Liver (tissue), 8 donors: ENCODE measurements at regions not wholly inside any gene's neighbourhood (a gene's known extent, or its start where the extent isn't known, plus 50 kb on each side); places are given as distances from the start of the nearest gene placed in this dataset.

Source experiments
- DNase-seq: peaks from one replicate; pipeline ENCODE4 v3.0.0-alpha.2; 2017; ENCODE audit warnings: low spot score
- H3K27ac ChIP-seq, 2 donors: one replicate each; pipeline ENCODE4 v1.7.0; 2013; ENCODE audit warnings: inconsistent platforms in 2 of 2, low read length in 2 of 2, control low read depth in 1 of 2, low read depth in 1 of 2, mild to moderate bottlenecking in 1 of 2
- H3K27me3 ChIP-seq, 4 donors: one replicate each; pipeline versions ENCODE4 v1.6.1 to v1.7.0; 2013; ENCODE audit warnings: low read length in 3 of 4, inconsistent platforms in 1 of 4, mild to moderate bottlenecking in 1 of 4, moderate library complexity in 1 of 4; ENCODE audit not compliant: control insufficient read depth in 4 of 4, insufficient read depth in 4 of 4
- H3K36me3 ChIP-seq, 4 donors: one replicate each; pipeline versions ENCODE4 v1.6.1 to v1.7.0; 2013; ENCODE audit warnings: low read length in 3 of 4, mild to moderate bottlenecking in 3 of 4, low read depth in 1 of 4, moderate library complexity in 1 of 4; ENCODE audit not compliant: control insufficient read depth in 4 of 4, insufficient read depth in 3 of 4
- H3K4me1 ChIP-seq, 4 donors: one replicate each; pipeline versions ENCODE4 v1.6.1 to v1.7.0; 2013; ENCODE audit warnings: low read length in 3 of 4, mild to moderate bottlenecking in 3 of 4, moderate library complexity in 1 of 4; ENCODE audit not compliant: control insufficient read depth in 4 of 4, insufficient read depth in 4 of 4
- H3K4me3 ChIP-seq, 3 donors: one replicate each; pipeline versions ENCODE4 v1.6.1 to v1.7.0; 2013; ENCODE audit warnings: low read length in 3 of 3, control low read depth in 1 of 3, low read depth in 1 of 3, mild to moderate bottlenecking in 1 of 3
- H3K9ac ChIP-seq, 2 donors: one replicate each; pipeline ENCODE4 v1.7.0; 2013; ENCODE audit warnings: low read length in 2 of 2, mild to moderate bottlenecking in 2 of 2, moderate library complexity in 2 of 2, control low read depth in 1 of 2, low read depth in 1 of 2
- H3K9me3 ChIP-seq, 4 donors: one replicate each; pipeline versions ENCODE4 v1.6.1 to v1.7.0; 2013; ENCODE audit warnings: low read length in 3 of 4; ENCODE audit not compliant: control insufficient read depth in 4 of 4
- ATF3 ChIP-seq: IDR thresholded peaks from 2 replicates; pipeline ENCODE4 v1.6.1; 2016; ENCODE audit warnings: antibody characterized with exemption
- CTCF ChIP-seq: fragments of 150-350 bp; IDR thresholded peaks from 2 replicates; pipeline ENCODE4 v1.5.1; 2017; ENCODE audit warnings: improper control_type of control experiment, low read depth, low read length; ENCODE audit not compliant: missing input control
- EGR1 ChIP-seq, 2 donors: IDR thresholded peaks; 2 replicates each; pipeline ENCODE4 v1.6.1; 2016 to 2018; ENCODE audit warnings: antibody characterized with exemption in 2 of 2, low read depth in 2 of 2
- FOXA2 ChIP-seq: IDR thresholded peaks from 2 replicates; pipeline ENCODE4 v1.6.1; 2016; ENCODE audit warnings: antibody characterized with exemption
- GABPA ChIP-seq, 2 donors: IDR thresholded peaks in 1 of 2; conservative IDR thresholded peaks in 1 of 2; 2 replicates each; pipeline ENCODE4 v1.6.1; 2016; ENCODE audit warnings: antibody characterized with exemption in 2 of 2, mild to moderate bottlenecking in 1 of 2, moderate library complexity in 1 of 2
- HNF4A ChIP-seq, 2 donors: conservative IDR thresholded peaks; 2 replicates each; pipeline ENCODE4 v1.6.1; 2016; ENCODE audit warnings: antibody characterized with exemption in 2 of 2, mild to moderate bottlenecking in 2 of 2
- HNF4G ChIP-seq: IDR thresholded peaks from 2 replicates; pipeline ENCODE4 v1.6.1; 2016; ENCODE audit warnings: antibody characterized with exemption
- JUND ChIP-seq, 2 donors: IDR thresholded peaks; 2 replicates each; pipeline ENCODE4 v1.6.1; 2016; ENCODE audit warnings: antibody characterized with exemption in 2 of 2
- NR2F2 ChIP-seq: IDR thresholded peaks from 2 replicates; pipeline ENCODE4 v1.6.1; 2016; ENCODE audit warnings: antibody characterized with exemption
- RAD21 ChIP-seq, 2 donors: IDR thresholded peaks; 2 replicates each; pipeline ENCODE4 v1.6.1; 2016; ENCODE audit warnings: antibody characterized with exemption in 2 of 2, mild to moderate bottlenecking in 2 of 2
- REST ChIP-seq: IDR thresholded peaks from 2 replicates; pipeline ENCODE4 v1.6.1; 2016; ENCODE audit warnings: antibody characterized with exemption, mild to moderate bottlenecking
- RXRA ChIP-seq, 2 donors: IDR thresholded peaks; 2 replicates each; pipeline ENCODE4 v1.6.1; 2017 to 2018; ENCODE audit warnings: antibody characterized with exemption in 2 of 2, mild to moderate bottlenecking in 1 of 2
- TAF1 ChIP-seq: conservative IDR thresholded peaks from 2 replicates; pipeline ENCODE4 v1.6.1; 2016; ENCODE audit warnings: antibody characterized with exemption, mild to moderate bottlenecking
- YY1 ChIP-seq: IDR thresholded peaks from 2 replicates; pipeline ENCODE4 v1.6.1; 2016; ENCODE audit warnings: antibody characterized with exemption, mild to moderate bottlenecking
- ZBTB33 ChIP-seq: IDR thresholded peaks from 2 replicates; pipeline ENCODE4 v1.6.1; 2016; ENCODE audit warnings: antibody characterized with exemption
- WGBS: extraction: QIAGEN DNeasy Blood & Tissue Kit; methylation state at CpG from one replicate; pipeline ENCODE4 v1.1.7; 2013; 5-methylcytosine and 5-hydroxymethylcytosine counted together
- donor health status: healthy.
- donor health status: healthy.
- donor health status: healthy.
- donor health status: healthy.
- donor health status: healthy.

- Histone ChIP-seq H3K27ac (no peak overlapping the region), H3K4me1 (no peaks in the 10 kb centered on the region), H3K27me3 (peaks cover 0 to 7% (median 3%) of the 10 kb centered on the region in 4 donors), H3K9me3 (no peaks in the 10 kb centered on the region), H3K4me3 (no peak overlapping the region), H3K36me3 (no peaks in the 10 kb centered on the region), H3K9ac (no peak overlapping the region)
- 71% methylated on average over 9 of the region's 9 CpGs for WGBS
- TF ChIP-seq NR2F2, result no peak
- no peak for TF ChIP-seq ZBTB33
- TF ChIP-seq HNF4G, result no peak
- no peak for TF ChIP-seq JUND (IDR thresholded peaks at IDR 0.05)
- no peak for TF ChIP-seq GABPA (IDR thresholded peaks at IDR 0.05 in 1 of 2, conservative IDR thresholded peaks at IDR 0.05 in 1 of 2)
- no peak for TF ChIP-seq RXRA (IDR thresholded peaks at IDR 0.05)
- no peak for TF ChIP-seq ATF3
- no peak for TF ChIP-seq YY1
- TF ChIP-seq FOXA2, result no peak
- TF ChIP-seq RAD21 (IDR thresholded peaks at IDR 0.05), result no peak
- no peak for TF ChIP-seq CTCF
- DNase-seq, result no peak
These were observed 479.3 kb upstream of the PODXL start for GRCh38 chr7:132035517-132036362.

GRCh38 chr7:132034748-132035416 is 478.5 kb upstream of the PODXL start:
- Histone ChIP-seq H3K4me1 (no peaks in the 10 kb centered on the region), H3K27ac (no peak overlapping the region), H3K4me3 (no peak overlapping the region), H3K27me3 (peaks cover 0 to 7% (median 3%) of the 10 kb centered on the region in 4 donors), H3K36me3 (no peaks in the 10 kb centered on the region), H3K9me3 (no peaks in the 10 kb centered on the region), H3K9ac (no peak overlapping the region)
- no peak for TF ChIP-seq JUND (IDR thresholded peaks at IDR 0.05)
- no peak for TF ChIP-seq NR2F2
- no peak for TF ChIP-seq GABPA (IDR thresholded peaks at IDR 0.05 in 1 of 2, conservative IDR thresholded peaks at IDR 0.05 in 1 of 2)
- TF ChIP-seq ATF3, result no peak
- no peak for TF ChIP-seq EGR1 (IDR thresholded peaks at IDR 0.05; ENCODE audit: low read depth in 2 of 2)
- TF ChIP-seq REST, result no peak
- TF ChIP-seq TAF1, result no peak
- TF ChIP-seq HNF4A (conservative IDR thresholded peaks at IDR 0.05), result no peak
- no peak for TF ChIP-seq CTCF
- no peak for TF ChIP-seq RXRA (IDR thresholded peaks at IDR 0.05)
- TF ChIP-seq RAD21 (IDR thresholded peaks at IDR 0.05), result no peak
- no peak for TF ChIP-seq ZBTB33
- no peak for TF ChIP-seq FOXA2
- no peak for TF ChIP-seq YY1
- 56% methylated on average over 6 of the region's 6 CpGs for WGBS
- DNase-seq, result no peak
